ENCODE measurements at regions not wholly inside any gene's neighbourhood (a gene's known extent, or its start where the extent isn't known, plus 50 kb on each side); places are given as distances from the start of the nearest gene placed in this dataset.

DNA sequence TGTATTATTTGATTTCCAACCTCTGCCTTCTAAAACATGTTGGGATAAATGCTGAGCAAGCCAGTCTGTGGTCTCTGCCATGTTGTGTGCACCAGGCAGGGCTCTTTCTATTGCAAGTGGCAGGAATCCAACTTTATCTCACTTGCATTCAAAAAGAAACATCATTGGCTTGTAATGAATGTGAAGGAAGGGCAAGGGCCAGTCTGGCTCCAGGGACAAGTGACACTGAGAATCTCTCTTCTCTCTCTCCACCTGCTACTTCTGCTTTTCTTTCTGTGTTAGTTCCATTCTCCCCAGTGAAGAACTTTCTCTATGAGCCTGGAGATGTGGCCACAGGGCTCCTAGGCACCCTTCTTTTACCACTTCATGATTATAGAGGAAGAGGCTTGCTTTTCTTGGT, 329.9 kb upstream of the NCAM1 start:
- Histone ChIP-seq H3K27ac (ENCODE audit: low read depth in 1 of 2, low read length in 2 of 2) (no peak overlapping the region), H3K4me1 (ENCODE audit: insufficient read depth, low read length) (no peaks in the 10 kb centered on the region), H3K27me3 (ENCODE audit: control insufficient read depth in 1 of 2, insufficient read depth in 2 of 2, low read length in 2 of 2) (peaks cover 0 to 7% of the 10 kb centered on the region in 2 experiments), H3K9me3 (ENCODE audit: control insufficient read depth in 1 of 2, insufficient read depth in 1 of 2, low read length in 2 of 2) (no peaks in the 10 kb centered on the region), H3K4me3 (ENCODE audit: low read length) (no peak overlapping the region), H3K36me3 (ENCODE audit: insufficient read depth, low read length) (no peaks in the 10 kb centered on the region)
- no peaks in the 10 kb centered on the region for H3K4me1 Mint-ChIP-seq (ENCODE audit: low read depth)
- no peak for ATAC-seq (ENCODE audit: poor library complexity)
- H3K27ac Mint-ChIP-seq = no peak overlapping the region
- POLR2A ChIA-PET = no interaction called here
- H3K4me3 Mint-ChIP-seq = no peak overlapping the region
- CTCF ChIA-PET = no interaction called here
- peaks cover 35% of the 10 kb centered on the region for H3K27me3 Mint-ChIP-seq
- TF ChIP-seq, protein P1, sequence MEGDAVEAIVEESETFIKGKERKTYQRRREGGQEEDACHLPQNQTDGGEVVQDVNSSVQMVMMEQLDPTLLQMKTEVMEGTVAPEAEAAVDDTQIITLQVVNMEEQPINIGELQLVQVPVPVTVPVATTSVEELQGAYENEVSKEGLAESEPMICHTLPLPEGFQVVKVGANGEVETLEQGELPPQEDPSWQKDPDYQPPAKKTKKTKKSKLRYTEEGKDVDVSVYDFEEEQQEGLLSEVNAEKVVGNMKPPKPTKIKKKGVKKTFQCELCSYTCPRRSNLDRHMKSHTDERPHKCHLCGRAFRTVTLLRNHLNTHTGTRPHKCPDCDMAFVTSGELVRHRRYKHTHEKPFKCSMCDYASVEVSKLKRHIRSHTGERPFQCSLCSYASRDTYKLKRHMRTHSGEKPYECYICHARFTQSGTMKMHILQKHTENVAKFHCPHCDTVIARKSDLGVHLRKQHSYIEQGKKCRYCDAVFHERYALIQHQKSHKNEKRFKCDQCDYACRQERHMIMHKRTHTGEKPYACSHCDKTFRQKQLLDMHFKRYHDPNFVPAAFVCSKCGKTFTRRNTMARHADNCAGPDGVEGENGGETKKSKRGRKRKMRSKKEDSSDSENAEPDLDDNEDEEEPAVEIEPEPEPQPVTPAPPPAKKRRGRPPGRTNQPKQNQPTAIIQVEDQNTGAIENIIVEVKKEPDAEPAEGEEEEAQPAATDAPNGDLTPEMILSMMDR (IDR thresholded peaks at IDR 0.05) = no peak
- intact Hi-C loops (cut with DNase I, micrococcal nuclease) = no loop called here
- no peaks in the 10 kb centered on the region for H3K36me3 Mint-ChIP-seq (ENCODE audit: low read depth)
- no peaks in the 10 kb centered on the region for H3K9me3 Mint-ChIP-seq
- DNase-seq = no peak

DNA sequence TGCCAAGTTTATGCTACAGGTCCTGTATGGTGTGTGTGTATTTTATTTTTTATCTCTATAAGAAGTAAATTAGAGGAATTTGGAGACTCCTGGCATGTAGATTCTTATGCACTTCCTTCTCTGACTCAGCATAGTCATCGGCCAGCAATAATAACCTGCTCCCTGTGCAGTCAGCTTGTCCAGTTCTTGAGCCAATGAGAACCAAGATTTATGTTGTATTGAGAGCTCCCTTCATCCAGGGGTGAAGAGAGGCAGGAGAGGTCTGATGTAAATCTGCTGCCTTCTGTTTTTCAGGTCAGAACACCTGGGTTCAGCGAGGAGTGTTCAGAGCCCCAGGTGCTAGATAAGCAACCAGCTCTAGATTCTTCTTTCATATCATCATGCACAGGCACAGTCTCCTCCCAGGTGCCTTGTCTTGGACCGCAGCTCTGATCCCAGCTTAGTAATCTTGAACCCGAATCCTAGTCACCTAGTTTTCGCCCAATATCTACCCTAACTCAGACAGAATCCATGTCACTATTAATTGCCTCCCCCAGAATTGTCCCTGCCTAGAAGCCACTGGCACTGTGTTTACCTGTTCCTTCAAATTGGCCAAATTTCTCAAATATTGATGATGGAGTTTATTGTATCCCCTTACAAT, 328.2 kb upstream of the NCAM1 start:
- intact Hi-C loops (cut with DNase I, micrococcal nuclease) = no loop called here
- peaks cover 44% of the 10 kb centered on the region for H3K27me3 Mint-ChIP-seq

DNA sequence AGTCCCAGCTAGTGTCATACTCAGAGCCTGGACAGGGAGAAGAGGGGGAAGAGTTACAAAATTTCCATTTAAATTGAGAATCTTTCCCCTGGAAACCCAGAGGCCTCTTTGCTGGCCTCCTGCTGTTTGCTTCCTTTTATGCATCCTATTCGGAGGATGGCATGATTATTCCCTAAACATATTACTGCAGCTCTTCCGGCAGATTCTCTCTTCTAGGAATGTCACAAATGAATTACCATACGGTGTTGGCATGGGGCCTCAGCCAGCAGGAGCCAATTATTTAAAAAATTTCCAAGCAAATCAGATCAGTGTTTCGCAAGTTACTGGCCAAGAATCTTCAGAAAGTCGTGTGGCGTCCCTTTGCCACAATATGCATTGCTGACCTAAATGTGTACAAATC, 326.7 kb upstream of the NCAM1 start:
- no peaks in the 10 kb centered on the region for H3K36me3 ChIP-seq (ENCODE audit: insufficient read depth, low read length)
- H3K4me3 Mint-ChIP-seq = no peak overlapping the region
- DNase-seq (no peak), ATAC-seq (ENCODE audit: poor library complexity) (no peak)
- TF ChIP-seq, protein P1 (IDR thresholded peaks at IDR 0.05) = no peak
- H3K9me3 Mint-ChIP-seq = no peaks in the 10 kb centered on the region
- ChIA-PET POLR2A (no interaction called here), CTCF (no interaction called here)
- no peak overlapping the region for H3K27ac ChIP-seq (ENCODE audit: low read depth in 1 of 2, low read length in 2 of 2)
- no peaks in the 10 kb centered on the region for H3K36me3 Mint-ChIP-seq (ENCODE audit: low read depth)
- no peak overlapping the region for H3K27ac Mint-ChIP-seq
- peaks cover 0 to 7% of the 10 kb centered on the region in 2 experiments for H3K27me3 ChIP-seq (ENCODE audit: control insufficient read depth in 1 of 2, insufficient read depth in 2 of 2, low read length in 2 of 2)
- peaks cover 44% of the 10 kb centered on the region for H3K27me3 Mint-ChIP-seq
- H3K4me1 Mint-ChIP-seq (ENCODE audit: low read depth) = no peaks in the 10 kb centered on the region
- H3K4me1 ChIP-seq (ENCODE audit: insufficient read depth, low read length) = no peaks in the 10 kb centered on the region
- H3K4me3 ChIP-seq (ENCODE audit: low read length) = no peak overlapping the region
- H3K9me3 ChIP-seq (ENCODE audit: control insufficient read depth in 1 of 2, insufficient read depth in 1 of 2, low read length in 2 of 2) = peaks cover 0 to 4% of the 10 kb centered on the region in 2 experiments
- intact Hi-C loops (cut with DNase I, micrococcal nuclease) = no loop called here

More for the DNA sequence above, 328.2 kb upstream of the NCAM1 start:
- no peaks in the 10 kb centered on the region for H3K36me3 ChIP-seq (ENCODE audit: insufficient read depth, low read length)
- ChIA-PET CTCF (no interaction called here), POLR2A (no interaction called here)
- ATAC-seq (ENCODE audit: poor library complexity) = no peak
- Mint-ChIP-seq H3K36me3 (ENCODE audit: low read depth) (no peaks in the 10 kb centered on the region), H3K4me3 (no peak overlapping the region), H3K9me3 (no peaks in the 10 kb centered on the region), H3K4me1 (ENCODE audit: low read depth) (no peaks in the 10 kb centered on the region), H3K27ac (no peak overlapping the region)
- H3K9me3 ChIP-seq (ENCODE audit: control insufficient read depth in 1 of 2, insufficient read depth in 1 of 2, low read length in 2 of 2) = no peaks in the 10 kb centered on the region
- no peak overlapping the region for H3K4me3 ChIP-seq (ENCODE audit: low read length)
- no peak overlapping the region for H3K27ac ChIP-seq (ENCODE audit: low read depth in 1 of 2, low read length in 2 of 2)
- peaks cover 0 to 7% of the 10 kb centered on the region in 2 experiments for H3K27me3 ChIP-seq (ENCODE audit: control insufficient read depth in 1 of 2, insufficient read depth in 2 of 2, low read length in 2 of 2)
- no peaks in the 10 kb centered on the region for H3K4me1 ChIP-seq (ENCODE audit: insufficient read depth, low read length)
- no peak for DNase-seq
- TF ChIP-seq, protein P1 (IDR thresholded peaks at IDR 0.05) = no peak

Data from CD4-positive, alpha-beta T cell (primary cell).